HUES6 (cell line): ENCODE measurements at regions not wholly inside any gene's neighbourhood (a gene's known extent, or its start where the extent isn't known, plus 50 kb on each side); places are given as distances from the start of the nearest gene placed in this dataset.

Experiments used
- H3K27ac ChIP-seq: 2 replicates; pipeline ENCODE4 v1.7.0; 2013; ENCODE audit warnings: low read depth, mild to moderate bottlenecking, low read length, inconsistent platforms
- H3K27me3 ChIP-seq: 2 replicates; pipeline ENCODE4 v1.6.1; 2013; ENCODE audit warnings: low read length; ENCODE audit not compliant: control insufficient read depth, insufficient read depth
- H3K36me3 ChIP-seq: 2 replicates; pipeline ENCODE4 v1.6.1; 2013; ENCODE audit warnings: low read length; ENCODE audit not compliant: control insufficient read depth, insufficient read depth
- H3K4me1 ChIP-seq: 2 replicates; pipeline ENCODE4 v1.6.1; 2013; ENCODE audit warnings: low read length; ENCODE audit not compliant: control insufficient read depth, insufficient read depth
- H3K4me3 ChIP-seq: 2 replicates; pipeline ENCODE4 v1.5.1; 2013; ENCODE audit warnings: low read depth, low read length
- H3K9ac ChIP-seq: one replicate; pipeline ENCODE4 v1.6.1; 2013; ENCODE audit warnings: mild to moderate bottlenecking, low read length
- H3K9me3 ChIP-seq: 2 replicates; pipeline ENCODE4 v1.6.1; 2013; ENCODE audit warnings: low read depth, low read length; ENCODE audit not compliant: control insufficient read depth, insufficient read depth

DNA sequence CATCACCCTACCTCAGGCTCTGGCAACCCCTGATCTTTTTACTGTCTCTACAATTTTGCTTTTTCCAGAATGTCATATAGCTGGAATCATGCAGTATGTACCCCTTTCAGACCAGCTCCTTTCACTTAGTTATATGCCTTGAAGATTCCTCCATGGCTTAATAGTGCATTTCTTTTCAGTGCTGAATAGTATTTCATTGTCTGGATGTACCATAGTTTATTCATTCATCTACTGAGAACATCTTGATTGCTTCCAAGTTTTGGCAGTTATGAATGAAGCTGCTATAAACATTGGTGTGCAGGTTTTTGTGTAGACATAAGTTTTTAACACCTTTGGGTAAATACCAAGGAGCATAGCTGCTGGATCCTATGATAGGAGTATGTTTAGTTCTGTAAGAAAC, 50.8 kb upstream of the ANP32A start:
- no peaks in the 10 kb centered on the region for H3K9me3 ChIP-seq
- no peak overlapping the region for H3K27ac ChIP-seq
- H3K9ac ChIP-seq, result no peak overlapping the region
- peaks cover 9% of the 10 kb centered on the region for H3K27me3 ChIP-seq
- H3K4me3 ChIP-seq, result no peak overlapping the region
- peaks cover 3% of the 10 kb centered on the region for H3K4me1 ChIP-seq
- H3K36me3 ChIP-seq, result no peaks in the 10 kb centered on the region

DNA sequence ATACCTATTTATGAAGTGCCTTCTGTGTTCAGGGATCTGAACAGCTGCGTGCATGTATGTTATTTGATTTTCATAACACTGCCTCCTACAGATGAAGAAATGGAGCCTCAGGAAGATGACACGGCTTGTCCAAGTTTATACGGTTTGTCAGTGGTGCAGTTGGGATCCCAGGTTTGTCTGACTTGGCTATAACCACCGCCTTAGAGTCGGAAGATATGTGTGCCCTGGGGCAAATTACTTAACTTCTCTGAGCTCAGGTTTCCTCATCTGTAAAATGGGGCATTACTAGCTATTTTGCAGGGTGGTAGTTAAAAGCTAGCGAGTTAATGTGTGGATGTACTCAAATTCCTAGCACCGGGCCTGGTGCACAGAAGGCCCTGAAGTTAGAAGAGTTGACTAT, 54.1 kb upstream of the ANP32A start:
- Histone ChIP-seq H3K9ac (no peak overlapping the region), H3K36me3 (no peaks in the 10 kb centered on the region)

GRCh38 chr15:68875377-68876116, 54.8 kb upstream of the SPESP1 start:
- no peaks in the 10 kb centered on the region for H3K9me3 ChIP-seq
- peaks cover 3% of the 10 kb centered on the region for H3K4me1 ChIP-seq
- peak overlapping the region; percentile 49 for H3K9ac ChIP-seq
- H3K36me3 ChIP-seq, result no peaks in the 10 kb centered on the region
- no peak overlapping the region for H3K27ac ChIP-seq
- H3K4me3 ChIP-seq, result peak overlapping the region; percentile 61
- peaks cover 9% of the 10 kb centered on the region for H3K27me3 ChIP-seq

More for the DNA sequence above, 54.1 kb upstream of the ANP32A start:
- H3K27me3 ChIP-seq, result peaks cover 9% of the 10 kb centered on the region
- peaks cover 3% of the 10 kb centered on the region for H3K4me1 ChIP-seq
- H3K27ac ChIP-seq, result no peak overlapping the region
- peak overlapping the region; percentile 61 for H3K4me3 ChIP-seq
- H3K9me3 ChIP-seq, result no peaks in the 10 kb centered on the region

DNA sequence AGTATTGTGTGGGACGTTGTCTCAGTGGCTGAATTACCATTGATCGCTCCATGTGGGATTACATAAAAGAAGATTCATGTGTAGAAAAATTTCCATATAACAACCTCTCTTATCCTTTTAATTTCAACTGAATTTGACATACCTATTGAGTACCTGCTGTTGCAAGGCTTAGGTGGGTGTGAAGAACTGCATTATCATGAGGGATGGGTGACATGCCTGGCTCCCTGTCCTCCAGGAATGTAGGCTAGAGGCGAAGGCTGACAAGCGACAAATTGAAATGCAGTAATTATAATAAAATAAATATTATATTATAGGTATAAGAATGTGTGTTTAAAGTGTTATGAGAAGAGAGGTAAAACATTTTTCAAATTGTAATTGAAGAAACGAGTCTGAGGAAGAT, 52.7 kb upstream of the SPESP1 start:
- H3K9me3 ChIP-seq, result no peaks in the 10 kb centered on the region
- H3K4me1 ChIP-seq, result peaks cover 3% of the 10 kb centered on the region
- no peak overlapping the region for H3K27ac ChIP-seq
- H3K36me3 ChIP-seq, result no peaks in the 10 kb centered on the region
- H3K9ac ChIP-seq, result no peak overlapping the region
- no peak overlapping the region for H3K4me3 ChIP-seq
- peaks cover 9% of the 10 kb centered on the region for H3K27me3 ChIP-seq

- H3K9me3 ChIP-seq, result no peaks in the 10 kb centered on the region
- H3K4me1 ChIP-seq, result peaks cover 8% of the 10 kb centered on the region
- no peak overlapping the region for H3K4me3 ChIP-seq
- H3K9ac ChIP-seq, result no peak overlapping the region
- H3K36me3 ChIP-seq, result no peaks in the 10 kb centered on the region
- H3K27ac ChIP-seq, result no peak overlapping the region
- no peaks in the 10 kb centered on the region for H3K27me3 ChIP-seq
Observed at GRCh38 chr15:68880382-68880781, 49.9 kb upstream of the SPESP1 start.
